AG09319 (cell line): ENCODE measurements at regions not wholly inside any gene's neighbourhood (a gene's known extent, or its start where the extent isn't known, plus 50 kb on each side); places are given as distances from the start of the nearest gene placed in this dataset.

ENCODE experiments used
- DNase-seq: peaks from one replicate; pipeline ENCODE4 v3.0.0-alpha.2; 2010; ENCODE audit warnings: low read depth; ENCODE audit errors: extremely low read depth
- CTCF ChIP-seq: IDR thresholded peaks from 2 replicates; pipeline ENCODE4 v1.5.1; 2011; ENCODE audit warnings: low read depth, mild to moderate bottlenecking, inconsistent platforms, low read length, moderate library complexity

- no peak for DNase-seq
- no peak for TF ChIP-seq CTCF
Measured at GRCh38 chrX:122850326-122850725, 333.8 kb upstream of the GRIA3 start.

GRCh38 chrX:122856205-122856604 lies 327.9 kb upstream of the GRIA3 start:
- no peak for DNase-seq
- TF ChIP-seq CTCF = no peak

GRCh38 chrX:122857734-122858133 lies 326.3 kb upstream of the GRIA3 start:
- DNase-seq = no peak
- no peak for TF ChIP-seq CTCF

- no peak for DNase-seq
- TF ChIP-seq CTCF = no peak
Measured at GRCh38 chrX:122863067-122863466, 321.0 kb upstream of the GRIA3 start.

- peak; percentile 41 for DNase-seq
- no peak for TF ChIP-seq CTCF
Measured at GRCh38 chrX:122866532-122866931, 317.5 kb upstream of the GRIA3 start.

- no peak for DNase-seq
- no peak for TF ChIP-seq CTCF
Measured at GRCh38 chrX:122868631-122869030, 315.4 kb upstream of the GRIA3 start.

GRCh38 chrX:122869171-122869570 lies 314.9 kb upstream of the GRIA3 start:
- DNase-seq = no peak

More at GRCh38 chrX:122869171-122869570, 314.9 kb upstream of the GRIA3 start:
- TF ChIP-seq CTCF = no peak
